ENCODE measurements at regions not wholly inside any gene's neighbourhood (a gene's known extent, or its start where the extent isn't known, plus 50 kb on each side); places are given as distances from the start of the nearest gene placed in this dataset.

GRCh38 chr9:91071184-91071990 is 269.8 kb downstream of the SYK start:
- H3K4me3 ChIP-seq (replicated peaks in 1 of 3; ENCODE audit: insufficient read depth in 1 of 3, low read depth in 1 of 3, low read length in 3 of 3): no peak overlapping the region
- BruUV-seq (replicated peaks): no TSS peak
- H3K9ac ChIP-seq (replicated peaks; ENCODE audit: extremely low read depth, insufficient read depth, low read length): no peak overlapping the region
- dilution Hi-C loops (cut with MboI; ENCODE audit: extremely low pct_ligation_motif_present, low sequenced_read_pairs): no loop called here
- H3K79me2 ChIP-seq (ENCODE audit: control insufficient read depth, insufficient read depth, low read length): no peaks in the 10 kb centered on the region
- no peaks in the 10 kb centered on the region for H3K4me1 ChIP-seq (ENCODE audit: control insufficient read depth, extremely low read depth, insufficient read depth, low read length)
- CTCF ChIA-PET: interaction anchor here (0.7 to 1.4 kb wide), 5 partner anchors 9 to 18 kb away, joined by 3 to 7 read pairs (median 4); no protein-coding TSS in a partner anchor
- no peak overlapping the region for H3K4me2 ChIP-seq (ENCODE audit: insufficient read depth, low read length)
- no peaks in the 10 kb centered on the region for H4K20me1 ChIP-seq (replicated peaks; ENCODE audit: control insufficient read depth, extremely low read depth, insufficient read depth, low read length)
- H3K27me3 ChIP-seq (ENCODE audit: control insufficient read depth in 2 of 2, insufficient read depth in 2 of 2, low read length in 2 of 2): no peaks in the 10 kb centered on the region
- no peaks in the 10 kb centered on the region for H3K9me1 ChIP-seq (replicated peaks; ENCODE audit: control insufficient read depth, extremely low read depth, insufficient read depth, low read length)
- no peaks in the 10 kb centered on the region for H3K36me3 ChIP-seq (ENCODE audit: control insufficient read depth in 2 of 2, extremely low read depth in 1 of 2, insufficient read depth in 2 of 2, low read length in 2 of 2)
- DNase-seq (ENCODE audit: low read depth, low spot score) (peak; percentile 26), FAIRE-seq (peak; percentile 67)
- no peaks in the 10 kb centered on the region for H3K9me3 ChIP-seq (replicated peaks; ENCODE audit: control insufficient read depth, insufficient read depth, low read length)
- H2AFZ ChIP-seq (ENCODE audit: low read depth, low read length): peak overlapping the region; percentile 17
- intact Hi-C loops (cut with micrococcal nuclease): no loop called here
- TF ChIP-seq POLR2AphosphoS5 (IDR thresholded peaks at IDR 0.05; ENCODE audit: insufficient read depth, low read depth, low read length) (no peak), FOS (IDR thresholded peaks at IDR 0.05; ENCODE audit: borderline replicate concordance, insufficient read depth, low read length) (peak; percentile 59)
- POLR2A ChIA-PET: no interaction called here
- H3K27ac ChIP-seq (ENCODE audit: insufficient read depth, low read depth, low read length): no peak overlapping the region

- H3K27me3 ChIP-seq (ENCODE audit: control insufficient read depth in 2 of 2, insufficient read depth in 2 of 2, low read length in 2 of 2): no peaks in the 10 kb centered on the region
- no peak for TF ChIP-seq MYC (IDR thresholded peaks at IDR 0.05; ENCODE audit: low read depth, low read length)
- no peaks in the 10 kb centered on the region for H4K20me1 ChIP-seq (replicated peaks; ENCODE audit: control insufficient read depth, extremely low read depth, insufficient read depth, low read length)
- H3K4me2 ChIP-seq (ENCODE audit: insufficient read depth, low read length): no peak overlapping the region
- H2AFZ ChIP-seq (ENCODE audit: low read depth, low read length): no peak overlapping the region
- no peaks in the 10 kb centered on the region for H3K9me1 ChIP-seq (replicated peaks; ENCODE audit: control insufficient read depth, extremely low read depth, insufficient read depth, low read length)
- BruUV-seq (replicated peaks): no TSS peak
- no peaks in the 10 kb centered on the region for H3K4me1 ChIP-seq (ENCODE audit: control insufficient read depth, extremely low read depth, insufficient read depth, low read length)
- intact Hi-C loops (cut with micrococcal nuclease): no loop called here
- H3K4me3 ChIP-seq (replicated peaks in 1 of 3; ENCODE audit: insufficient read depth in 1 of 3, low read depth in 1 of 3, low read length in 3 of 3): no peak overlapping the region
- CTCF ChIA-PET: interaction anchor here (0.6 to 0.8 kb wide), 2 partner anchors 164 to 353 kb away, joined by 3 read pairs; no protein-coding TSS in a partner anchor
- dilution Hi-C loops (cut with MboI; ENCODE audit: extremely low pct_ligation_motif_present, low sequenced_read_pairs): no loop called here
- H3K27ac ChIP-seq (ENCODE audit: insufficient read depth, low read depth, low read length): no peak overlapping the region
- H3K36me3 ChIP-seq (ENCODE audit: control insufficient read depth in 2 of 2, extremely low read depth in 1 of 2, insufficient read depth in 2 of 2, low read length in 2 of 2): no peaks in the 10 kb centered on the region
- no peak for FAIRE-seq
- POLR2A ChIA-PET: no interaction called here
- H3K9ac ChIP-seq (replicated peaks; ENCODE audit: extremely low read depth, insufficient read depth, low read length): no peak overlapping the region
- H3K9me3 ChIP-seq (replicated peaks; ENCODE audit: control insufficient read depth, insufficient read depth, low read length): no peaks in the 10 kb centered on the region
- no peak for DNase-seq (ENCODE audit: low read depth, low spot score)
- no peaks in the 10 kb centered on the region for H3K79me2 ChIP-seq (ENCODE audit: control insufficient read depth, insufficient read depth, low read length)
Measured at GRCh38 chr9:91073049-91073810, 271.6 kb downstream of the SYK start.
